Heart right ventricle (tissue), 16 donors: ENCODE measurements at regions not wholly inside any gene's neighbourhood (a gene's known extent, or its start where the extent isn't known, plus 50 kb on each side); places are given as distances from the start of the nearest gene placed in this dataset.

Experiments
- ATAC-seq, 8 donors: fragments of 200-7000 bp; cut with Tn5 transposase; one replicate each; pipeline ENCODE4 v1.9.1; 2020; ENCODE audit warnings: mild to moderate bottlenecking in 8 of 8, moderate library complexity in 8 of 8, moderate number of reproducible peaks in 1 of 8
- DNase-seq, 2 donors: peaks; one replicate each; pipeline ENCODE4 v3.0.0-alpha.2; 2020
- H3K27ac ChIP-seq, 10 donors: fragments of 200-600 bp; sonication (generic) in 2 of 10; one replicate each; pipeline versions ENCODE4 v1.5.0 to v1.8.0; 2020 to 2022; ENCODE audit warnings: mild to moderate bottlenecking in 3 of 10
- H3K27me3 ChIP-seq, 7 donors: fragments of 200-600 bp; one replicate each; pipeline ENCODE4 v1.8.0; 2021 to 2022; ENCODE audit warnings: mild to moderate bottlenecking in 2 of 7
- H3K36me3 ChIP-seq, 9 donors: fragments of 200-600 bp; sonication (generic) in 1 of 9; one replicate each; pipeline versions ENCODE4 v1.5.0 to v1.8.0; 2020 to 2022; ENCODE audit warnings: mild to moderate bottlenecking in 2 of 9
- H3K4me1 ChIP-seq, 9 donors: fragments of 200-600 bp; sonication (generic) in 1 of 9; one replicate each; pipeline versions ENCODE4 v1.5.0 to v1.8.0; 2020 to 2022; ENCODE audit warnings: mild to moderate bottlenecking in 4 of 9
- H3K4me3 ChIP-seq, 10 donors: fragments of 200-600 bp; sonication (generic) in 2 of 10; one replicate each; pipeline versions ENCODE4 v1.5.0 to v1.8.0; 2020 to 2022; ENCODE audit warnings: mild to moderate bottlenecking in 7 of 10, moderate library complexity in 2 of 10
- H3K9me3 ChIP-seq, 11 donors: fragments of 200-600 bp in 10 of 11; sonication (generic) in 2 of 11; one replicate each; pipeline versions ENCODE4 v1.5.0 to v1.8.0; 2013 to 2022; ENCODE audit warnings: mild to moderate bottlenecking in 2 of 11, control low read depth in 1 of 11, moderate library complexity in 1 of 11
- WGBS, 2 donors: extraction: QIAGEN DNeasy Blood & Tissue Kit; methylation state at CpG; one replicate each; pipeline ENCODE4 v1.1.7; 2013; ENCODE audit warnings: inconsistent platforms in 1 of 2; 5-methylcytosine and 5-hydroxymethylcytosine counted together
- intact Hi-C, 10 donors: fragments of 100-400 bp; cut with DNase I; formaldehyde crosslinking; loops; one replicate each; pipeline versions ENCODE4 v1.11.1 to v1.14.2; 2022
- TF ChIP-seq, protein P1 (sequence below), 9 donors: fragments of 200-600 bp; sonication (generic) in 2 of 9; IDR thresholded peaks; one replicate each; pipeline versions ENCODE4 v1.5.0 to v1.8.0; 2021 to 2022; ENCODE audit warnings: antibody characterized with exemption in 9 of 9, mild to moderate bottlenecking in 5 of 9, moderate library complexity in 1 of 9
- donor health status: Arrhythmogenic right ventricular cardiomyopathy.
- donor health status: ischemic (EF 13 %, LVEDD 7.1; RV severe dilation, severe dysfunction).
- donor health status: healthy with polysubstance abuse.
- donor health status: DM: no; HTN: yes; CAD: no.
- donor health status: DM: no; HTN: no; CAD: no.
- donor health status: ischemic (EF 25% LVEDD 6.9; RV normal size, moderate dysfunction).
- donor health status: ischemic (EF 25% LVEDD 5.7; RV mildly dilated, moderate dysfunction).
- donor health status: healthy.
- donor health status: DM: yes; HTN: yes; CAD: no.
- donor health status: Ischemic cardiomyopathy.
- donor health status: ischemic (EF 35%, LVEDD 5.7; RV mildly dilated, moderate dysfunction).
- donor health status: nonischemic (EF 11% LVEDD 7.7; RV severe dilation, severe dysfunction).
- donor health status: DM: yes; HTN: yes; CAD: no.
- donor health status: PGD.
- donor health status: ischemic (EF 29% LVEDD 5.4; RV normal size, mild dysfunction).
- donor health status: nonischemic (EF 23%, LVEDD 6.1; RV moderate dilation, normal function).

DNA sequence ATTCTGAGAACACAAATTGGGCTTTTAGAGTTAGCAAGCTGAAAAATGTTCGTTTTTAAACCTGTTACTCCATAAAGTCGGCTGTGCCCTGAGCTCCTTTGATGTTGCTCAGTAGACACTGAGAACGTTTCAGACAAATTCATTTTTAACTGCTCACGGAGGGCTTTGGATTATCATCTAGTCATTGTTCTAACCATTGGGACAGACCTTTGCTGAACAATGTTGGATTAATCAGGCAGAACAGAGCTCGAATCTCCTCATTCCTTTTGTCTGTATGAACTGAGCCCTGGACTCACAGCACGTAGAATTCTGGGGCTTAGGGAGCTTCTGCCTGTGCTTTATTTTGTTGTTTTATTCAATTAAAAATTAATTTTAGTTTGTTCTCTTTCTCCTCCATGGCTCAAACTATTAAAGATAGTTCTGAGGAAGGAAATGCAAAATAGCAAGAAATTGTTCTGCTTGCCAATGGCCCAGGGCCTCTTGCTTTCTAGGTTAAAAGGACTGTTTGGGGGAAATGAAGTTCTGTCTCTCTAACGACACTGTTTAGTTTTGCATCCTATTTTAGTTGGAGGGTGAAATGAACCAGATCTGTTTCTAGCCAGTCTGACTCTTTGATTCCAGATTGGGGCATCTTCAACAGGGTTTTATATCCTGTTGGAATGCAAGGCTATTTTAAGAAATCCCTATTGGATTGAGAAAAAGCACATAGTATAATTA, 114.7 kb upstream of the CXCR4 start:
- WGBS, 2 donors = 47 to 50% methylated on average over 7 of the region's 7 CpGs
- TF ChIP-seq, protein P1, sequence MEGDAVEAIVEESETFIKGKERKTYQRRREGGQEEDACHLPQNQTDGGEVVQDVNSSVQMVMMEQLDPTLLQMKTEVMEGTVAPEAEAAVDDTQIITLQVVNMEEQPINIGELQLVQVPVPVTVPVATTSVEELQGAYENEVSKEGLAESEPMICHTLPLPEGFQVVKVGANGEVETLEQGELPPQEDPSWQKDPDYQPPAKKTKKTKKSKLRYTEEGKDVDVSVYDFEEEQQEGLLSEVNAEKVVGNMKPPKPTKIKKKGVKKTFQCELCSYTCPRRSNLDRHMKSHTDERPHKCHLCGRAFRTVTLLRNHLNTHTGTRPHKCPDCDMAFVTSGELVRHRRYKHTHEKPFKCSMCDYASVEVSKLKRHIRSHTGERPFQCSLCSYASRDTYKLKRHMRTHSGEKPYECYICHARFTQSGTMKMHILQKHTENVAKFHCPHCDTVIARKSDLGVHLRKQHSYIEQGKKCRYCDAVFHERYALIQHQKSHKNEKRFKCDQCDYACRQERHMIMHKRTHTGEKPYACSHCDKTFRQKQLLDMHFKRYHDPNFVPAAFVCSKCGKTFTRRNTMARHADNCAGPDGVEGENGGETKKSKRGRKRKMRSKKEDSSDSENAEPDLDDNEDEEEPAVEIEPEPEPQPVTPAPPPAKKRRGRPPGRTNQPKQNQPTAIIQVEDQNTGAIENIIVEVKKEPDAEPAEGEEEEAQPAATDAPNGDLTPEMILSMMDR (IDR thresholded peaks at IDR 0.05) = no peak
- no peaks in the 10 kb centered on the region for H3K9me3 ChIP-seq
- DNase-seq (no peak), ATAC-seq (no peak)
- peaks cover 0 to 5% (median 0%) of the 10 kb centered on the region in 7 donors for H3K27me3 ChIP-seq
- no peak overlapping the region for H3K4me3 ChIP-seq
- H3K36me3 ChIP-seq = no peaks in the 10 kb centered on the region
- H3K4me1 ChIP-seq = peaks cover 0 to 39% (median 8%) of the 10 kb centered on the region in 9 donors
- intact Hi-C loops = loop anchor here in 1 of 10 donors (10.0 kb wide), 1 partner anchor 118 kb away; the partner anchor contains the start of gene CXCR4
- H3K27ac ChIP-seq = no peak overlapping the region

DNA sequence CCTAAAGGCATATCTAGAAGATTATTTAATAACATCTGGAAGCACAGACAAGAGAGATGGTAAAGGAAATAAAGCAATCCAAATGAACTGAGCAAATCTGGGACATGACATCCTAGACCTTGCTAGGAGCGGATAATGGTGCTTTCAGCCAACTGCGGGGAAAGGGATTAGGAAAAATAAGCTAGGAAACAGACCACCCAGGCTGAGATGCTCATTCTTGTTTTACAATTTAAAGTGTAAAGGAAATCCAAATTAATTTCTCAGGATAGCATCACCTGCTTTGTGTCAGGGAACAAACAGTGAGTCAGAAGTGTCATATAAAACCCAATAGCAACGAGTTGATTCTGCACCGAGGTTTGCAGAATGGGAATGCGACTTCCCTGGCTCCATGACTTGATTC, 112.5 kb upstream of the CXCR4 start:
- TF ChIP-seq, protein P1 (IDR thresholded peaks at IDR 0.05) = no peak
- DNase-seq = no peak
- Histone ChIP-seq H3K4me3 (no peak overlapping the region), H3K36me3 (no peaks in the 10 kb centered on the region), H3K27me3 (peaks cover 0 to 7% (median 0%) of the 10 kb centered on the region in 7 donors), H3K27ac (no peak overlapping the region), H3K4me1 (peaks cover 0 to 32% (median 0%) of the 10 kb centered on the region in 9 donors), H3K9me3 (no peaks in the 10 kb centered on the region)
- WGBS, 2 donors = 76% methylated on average over 5 of the region's 5 CpGs
- no peak for ATAC-seq
- intact Hi-C loops = loop anchor here in 1 of 10 donors (10.0 kb wide), 1 partner anchor 116 kb away; the partner anchor contains the start of gene CXCR4

DNA sequence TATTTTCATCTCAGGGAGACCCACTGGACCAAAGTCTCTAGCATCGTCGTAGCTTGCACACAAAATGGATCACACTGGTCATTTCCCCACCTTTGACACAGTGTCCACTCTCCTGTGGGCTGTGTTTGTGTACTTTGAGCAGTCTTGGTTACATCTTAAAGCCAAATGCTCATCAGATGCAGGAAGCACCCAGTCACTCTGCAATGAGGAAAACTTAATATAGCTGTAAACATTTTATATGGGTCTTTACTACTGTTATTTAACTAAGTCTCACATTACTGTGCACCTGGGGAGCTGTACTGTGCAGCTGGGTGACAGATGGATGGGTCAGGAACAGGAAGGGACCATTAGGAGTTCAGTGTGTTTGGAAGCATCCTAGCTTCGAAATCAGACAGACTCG, 109.0 kb upstream of the CXCR4 start:
- TF ChIP-seq, protein P1 (IDR thresholded peaks at IDR 0.05) = no peak
- intact Hi-C loops = no loop called here
- DNase-seq (no peak), ATAC-seq (no peak)
- Histone ChIP-seq H3K9me3 (no peaks in the 10 kb centered on the region), H3K27me3 (peaks cover 0 to 7% (median 0%) of the 10 kb centered on the region in 7 donors), H3K36me3 (no peaks in the 10 kb centered on the region), H3K27ac (peak overlapping the region in 1 of 10 donors; percentile 24), H3K4me1 (peaks cover 0 to 13% (median 0%) of the 10 kb centered on the region in 9 donors), H3K4me3 (no peak overlapping the region)
- 85 to 89% methylated on average over 4 of the region's 4 CpGs for WGBS, 2 donors

GRCh38 chr2:136225950-136226835, 108.2 kb upstream of the CXCR4 start:
- Histone ChIP-seq H3K4me3 (no peak overlapping the region), H3K9me3 (no peaks in the 10 kb centered on the region), H3K27ac (peak overlapping the region in 1 of 10 donors; percentile 54), H3K27me3 (peaks cover 0 to 7% (median 0%) of the 10 kb centered on the region in 7 donors), H3K36me3 (no peaks in the 10 kb centered on the region), H3K4me1 (peaks cover 0 to 18% (median 0%) of the 10 kb centered on the region in 9 donors)
- DNase-seq (no peak), ATAC-seq (peak in 3 of 8 donors; percentile 22 to 74 (median 42))
- WGBS, 2 donors = 38 to 42% methylated on average over 7 of the region's 7 CpGs
- TF ChIP-seq, protein P1 (IDR thresholded peaks at IDR 0.05) = no peak
- intact Hi-C loops = no loop called here
